Uterus (tissue), 3 donors: ENCODE measurements at regions not wholly inside any gene's neighbourhood (a gene's known extent, or its start where the extent isn't known, plus 50 kb on each side); places are given as distances from the start of the nearest gene placed in this dataset.

Experiments used
- DNase-seq, 2 donors: peaks; one replicate each; pipeline ENCODE4 v3.0.0-alpha.2; 2019 to 2020
- H3K27ac ChIP-seq, 2 donors: fragments of 200-600 bp; sonication (generic); 1 replicate in 1 of 2; 2 replicates in 1 of 2; pipeline ENCODE4 v1.5.1; 2016 to 2018
- H3K27me3 ChIP-seq, 2 donors: fragments of 200-600 bp; sonication (generic); one replicate each; pipeline ENCODE4 v1.5.1; 2018 to 2019; ENCODE audit warnings: control low read depth in 1 of 2
- H3K36me3 ChIP-seq, 2 donors: fragments of 200-600 bp; sonication (generic); one replicate each; pipeline ENCODE4 v1.5.1; 2019; ENCODE audit warnings: control low read depth in 1 of 2
- H3K4me1 ChIP-seq, 2 donors: fragments of 200-600 bp; sonication (generic); one replicate each; pipeline ENCODE4 v1.5.1; 2018 to 2019; ENCODE audit warnings: control low read depth in 1 of 2
- H3K4me3 ChIP-seq, 2 donors: fragments of 200-600 bp; sonication (generic); 1 replicate in 1 of 2; 2 replicates in 1 of 2; pipeline ENCODE4 v1.5.1; 2018 to 2019; ENCODE audit warnings: mild to moderate bottlenecking in 1 of 2
- H3K9me3 ChIP-seq, 2 donors: fragments of 200-600 bp; sonication (generic); one replicate each; pipeline ENCODE4 v1.5.1; 2019; ENCODE audit warnings: control low read depth in 1 of 2
- CTCF ChIP-seq, 4 experiments: fragments of 200-600 bp in 2 of 4; fragments of 450-650 bp in 2 of 4; sonication (generic) in 2 of 4; IDR thresholded peaks; one replicate each; pipeline ENCODE4 v1.5.1; 2016 to 2019; ENCODE audit warnings: antibody characterized with exemption in 4 of 4, mild to moderate bottlenecking in 2 of 4, moderate library complexity in 1 of 4
- POLR2A ChIP-seq, 2 donors: fragments of 450-650 bp; IDR thresholded peaks; one replicate each; pipeline ENCODE4 v1.6.1; 2016; ENCODE audit warnings: antibody characterized with exemption in 2 of 2, mild to moderate bottlenecking in 1 of 2, moderate library complexity in 1 of 2
- intact Hi-C: fragments of 100-400 bp; cut with DNase I; formaldehyde crosslinking; loops from one replicate; pipeline ENCODE4 v1.15.1; 2023; ENCODE audit warnings: low total_unique reads
- donor health status: DM: yes; HTN: yes; CAD: no.

GRCh38 chr15:69954666-69955065 lies 143.1 kb downstream of the TLE3 start:
- intact Hi-C loops, result no loop called here
- H3K9me3 ChIP-seq, result no peaks in the 10 kb centered on the region
- H3K27me3 ChIP-seq, result no peaks in the 10 kb centered on the region
- H3K27ac ChIP-seq, result no peak overlapping the region
- DNase-seq, result no peak
- no peaks in the 10 kb centered on the region for H3K4me1 ChIP-seq
- H3K36me3 ChIP-seq, result no peaks in the 10 kb centered on the region
- TF ChIP-seq POLR2A (IDR thresholded peaks at IDR 0.05) (no peak), CTCF (IDR thresholded peaks at IDR 0.05) (no peak)
- H3K4me3 ChIP-seq, result no peak overlapping the region

- H3K9me3 ChIP-seq, result no peaks in the 10 kb centered on the region
- TF ChIP-seq POLR2A (IDR thresholded peaks at IDR 0.05) (no peak), CTCF (IDR thresholded peaks at IDR 0.05) (no peak)
- H3K4me1 ChIP-seq, result no peaks in the 10 kb centered on the region
- no peak for DNase-seq
- no peak overlapping the region for H3K27ac ChIP-seq
- H3K4me3 ChIP-seq, result no peak overlapping the region
- intact Hi-C loops, result no loop called here
- no peaks in the 10 kb centered on the region for H3K27me3 ChIP-seq
- H3K36me3 ChIP-seq, result no peaks in the 10 kb centered on the region
Observed at GRCh38 chr15:69955240-69955894, 142.3 kb downstream of the TLE3 start.

GRCh38 chr15:69956417-69956816 lies 141.3 kb downstream of the TLE3 start:
- Histone ChIP-seq H3K27me3 (no peaks in the 10 kb centered on the region), H3K4me1 (no peaks in the 10 kb centered on the region), H3K36me3 (no peaks in the 10 kb centered on the region), H3K27ac (no peak overlapping the region), H3K9me3 (no peaks in the 10 kb centered on the region), H3K4me3 (no peak overlapping the region)
- intact Hi-C loops, result no loop called here
- DNase-seq, result no peak
- TF ChIP-seq POLR2A (IDR thresholded peaks at IDR 0.05) (no peak), CTCF (IDR thresholded peaks at IDR 0.05) (no peak)

- intact Hi-C loops, result no loop called here
- H3K27ac ChIP-seq, result no peak overlapping the region
- no peaks in the 10 kb centered on the region for H3K4me1 ChIP-seq
- no peak for TF ChIP-seq CTCF (IDR thresholded peaks at IDR 0.05)
- TF ChIP-seq POLR2A (IDR thresholded peaks at IDR 0.05), result no peak
- H3K36me3 ChIP-seq, result no peaks in the 10 kb centered on the region
- DNase-seq, result no peak
- H3K9me3 ChIP-seq, result no peaks in the 10 kb centered on the region
- H3K27me3 ChIP-seq, result no peaks in the 10 kb centered on the region
- no peak overlapping the region for H3K4me3 ChIP-seq
Observed at GRCh38 chr15:69957175-69957574, 140.5 kb downstream of the TLE3 start.

- no peaks in the 10 kb centered on the region for H3K27me3 ChIP-seq
- H3K27ac ChIP-seq, result no peak overlapping the region
- no peaks in the 10 kb centered on the region for H3K4me1 ChIP-seq
- TF ChIP-seq CTCF (IDR thresholded peaks at IDR 0.05) (no peak), POLR2A (IDR thresholded peaks at IDR 0.05) (no peak)
- no peaks in the 10 kb centered on the region for H3K9me3 ChIP-seq
- intact Hi-C loops, result no loop called here
- no peak overlapping the region for H3K4me3 ChIP-seq
- no peak for DNase-seq
- no peaks in the 10 kb centered on the region for H3K36me3 ChIP-seq
Observed at GRCh38 chr15:69958496-69959084, 139.1 kb downstream of the TLE3 start.
